Uterus (tissue), 2 donors: ENCODE measurements at regions not wholly inside any gene's neighbourhood (a gene's known extent, or its start where the extent isn't known, plus 50 kb on each side); places are given as distances from the start of the nearest gene placed in this dataset.

Experiments
- POLR2A ChIP-seq, 2 donors: fragments of 450-650 bp; IDR thresholded peaks; one replicate each; pipeline ENCODE4 v1.6.1; 2016; ENCODE audit warnings: antibody characterized with exemption in 2 of 2, mild to moderate bottlenecking in 1 of 2, moderate library complexity in 1 of 2
- TF ChIP-seq, protein P1 (sequence below), 4 experiments: fragments of 200-600 bp in 2 of 4; fragments of 450-650 bp in 2 of 4; sonication (generic) in 2 of 4; IDR thresholded peaks; one replicate each; pipeline ENCODE4 v1.5.1; 2016 to 2019; ENCODE audit warnings: antibody characterized with exemption in 4 of 4, mild to moderate bottlenecking in 2 of 4, moderate library complexity in 1 of 4

DNA sequence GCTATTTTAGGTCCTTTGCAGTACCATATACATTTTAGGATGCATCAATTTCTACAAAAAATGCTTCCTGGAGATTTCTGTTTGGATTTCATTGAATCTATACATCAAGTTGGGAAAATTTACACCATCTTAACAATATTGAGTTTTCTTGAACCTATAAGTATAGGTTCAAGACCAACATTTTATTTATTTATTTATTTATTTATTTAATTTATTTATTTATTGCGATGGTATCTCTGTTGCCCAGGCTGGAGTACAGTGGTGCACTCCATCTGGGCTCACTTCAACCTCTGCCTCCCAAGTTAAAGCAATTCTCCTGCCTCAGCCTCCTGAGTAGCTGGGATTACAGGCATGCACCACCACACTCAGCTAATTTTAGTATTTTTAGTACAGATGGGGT is 125.0 kb upstream of the HS3ST2 start:
- TF ChIP-seq POLR2A (IDR thresholded peaks at IDR 0.05) = no peak
- TF ChIP-seq, protein P1, sequence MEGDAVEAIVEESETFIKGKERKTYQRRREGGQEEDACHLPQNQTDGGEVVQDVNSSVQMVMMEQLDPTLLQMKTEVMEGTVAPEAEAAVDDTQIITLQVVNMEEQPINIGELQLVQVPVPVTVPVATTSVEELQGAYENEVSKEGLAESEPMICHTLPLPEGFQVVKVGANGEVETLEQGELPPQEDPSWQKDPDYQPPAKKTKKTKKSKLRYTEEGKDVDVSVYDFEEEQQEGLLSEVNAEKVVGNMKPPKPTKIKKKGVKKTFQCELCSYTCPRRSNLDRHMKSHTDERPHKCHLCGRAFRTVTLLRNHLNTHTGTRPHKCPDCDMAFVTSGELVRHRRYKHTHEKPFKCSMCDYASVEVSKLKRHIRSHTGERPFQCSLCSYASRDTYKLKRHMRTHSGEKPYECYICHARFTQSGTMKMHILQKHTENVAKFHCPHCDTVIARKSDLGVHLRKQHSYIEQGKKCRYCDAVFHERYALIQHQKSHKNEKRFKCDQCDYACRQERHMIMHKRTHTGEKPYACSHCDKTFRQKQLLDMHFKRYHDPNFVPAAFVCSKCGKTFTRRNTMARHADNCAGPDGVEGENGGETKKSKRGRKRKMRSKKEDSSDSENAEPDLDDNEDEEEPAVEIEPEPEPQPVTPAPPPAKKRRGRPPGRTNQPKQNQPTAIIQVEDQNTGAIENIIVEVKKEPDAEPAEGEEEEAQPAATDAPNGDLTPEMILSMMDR (IDR thresholded peaks at IDR 0.05) = no peak
